SK-N-SH treated with all-trans-retinoic acid at 6 μM for 48 hours (cell line): ENCODE measurements at regions not wholly inside any gene's neighbourhood (a gene's known extent, or its start where the extent isn't known, plus 50 kb on each side); places are given as distances from the start of the nearest gene placed in this dataset.

ENCODE experiments used
- ATAC-seq: fragments of 200-7000 bp; cut with Tn5 transposase; 3 replicates; pipeline ENCODE4 v1.9.1; 2020; ENCODE audit warnings: mild to moderate bottlenecking, moderate library complexity
- ARNTL ChIP-seq: fragments of 450-650 bp; formaldehyde crosslinking; IDR thresholded peaks from 2 replicates; pipeline ENCODE4 v1.5.0; 2020; ENCODE audit warnings: low read depth, mild to moderate bottlenecking, moderate library complexity, borderline replicate concordance
- BACH2 ChIP-seq: fragments of 250-450 bp; sonication (Bioruptor Pico); IDR thresholded peaks from 2 replicates; pipeline ENCODE4 v1.9.0; 2021; ENCODE audit warnings: mild to moderate bottlenecking, borderline replicate concordance
- CREB5 ChIP-seq: fragments of 250-450 bp; sonication (Bioruptor Pico); IDR thresholded peaks from 2 replicates; pipeline ENCODE4 v1.5.1; 2020; ENCODE audit warnings: low read depth, mild to moderate bottlenecking, moderate library complexity
- CSDC2 ChIP-seq: fragments of 250-450 bp; sonication (Bioruptor Pico); IDR thresholded peaks from 2 replicates; pipeline ENCODE4 v1.5.0; 2020; ENCODE audit warnings: mild to moderate bottlenecking, moderate library complexity
- CSRNP3 ChIP-seq: fragments of 250-450 bp; sonication (Bioruptor Pico); IDR thresholded peaks from 2 replicates; pipeline ENCODE4 v1.5.1; 2021; ENCODE audit warnings: mild to moderate bottlenecking, moderate library complexity
- ESRRG ChIP-seq: fragments of 250-450 bp; sonication (Bioruptor Pico); IDR thresholded peaks from 2 replicates; pipeline ENCODE4 v1.6.1; 2021; ENCODE audit warnings: mild to moderate bottlenecking
- GLIS3 ChIP-seq: fragments of 250-450 bp; sonication (Bioruptor Pico); IDR thresholded peaks from 2 replicates; pipeline ENCODE4 v1.5.0; 2020; ENCODE audit warnings: mild to moderate bottlenecking, moderate library complexity
- ISL1 ChIP-seq: fragments of 250-450 bp; sonication (Bioruptor Pico); IDR thresholded peaks from 2 replicates; pipeline ENCODE4 v2.1.2; 2022; ENCODE audit warnings: mild to moderate bottlenecking, moderate library complexity
- OSR1 ChIP-seq: fragments of 250-450 bp; sonication (Bioruptor Pico); IDR thresholded peaks from 2 replicates; pipeline ENCODE4 v1.8.0; 2022; ENCODE audit warnings: moderate library complexity, mild to moderate bottlenecking, inconsistent platforms
- PATZ1 ChIP-seq: fragments of 250-450 bp; sonication (Bioruptor Pico); IDR thresholded peaks from 2 replicates; pipeline ENCODE4 v1.8.0; 2020; ENCODE audit warnings: mild to moderate bottlenecking, moderate library complexity, borderline replicate concordance
- POU6F1 ChIP-seq: fragments of 250-450 bp; sonication (Bioruptor Pico); IDR thresholded peaks from 2 replicates; pipeline ENCODE4 v1.8.0; 2021; ENCODE audit warnings: low read depth, mild to moderate bottlenecking, moderate library complexity, borderline replicate concordance
- PPARA ChIP-seq: fragments of 250-450 bp; sonication (Bioruptor Pico); IDR thresholded peaks from 2 replicates; pipeline ENCODE4 v1.5.0; 2020; ENCODE audit warnings: mild to moderate bottlenecking, borderline replicate concordance
- RARB ChIP-seq: fragments of 250-450 bp; sonication (Bioruptor Pico); IDR thresholded peaks from 2 replicates; pipeline ENCODE4 v1.8.0; 2021; ENCODE audit warnings: mild to moderate bottlenecking, moderate library complexity
- SNAI2 ChIP-seq: fragments of 250-450 bp; sonication (Bioruptor Pico); IDR thresholded peaks from 2 replicates; pipeline ENCODE4 v1.5.0; 2020; ENCODE audit warnings: mild to moderate bottlenecking, moderate library complexity
- TCF4 ChIP-seq: fragments of 250-450 bp; sonication (Bioruptor Pico); IDR thresholded peaks from 2 replicates; pipeline ENCODE4 v1.8.0; 2021; ENCODE audit warnings: mild to moderate bottlenecking, moderate library complexity, borderline replicate concordance
- TOX ChIP-seq: fragments of 250-450 bp; sonication (Bioruptor Pico); IDR thresholded peaks from 2 replicates; pipeline ENCODE4 v1.8.0; 2021; ENCODE audit warnings: mild to moderate bottlenecking, moderate library complexity, borderline replicate concordance
- TSHZ2 ChIP-seq: fragments of 250-450 bp; sonication (Bioruptor Pico); IDR thresholded peaks from 2 replicates; pipeline ENCODE4 v1.5.0; 2020; ENCODE audit warnings: mild to moderate bottlenecking, moderate library complexity
- ZC3H10 ChIP-seq: fragments of 250-450 bp; sonication (Bioruptor Pico); IDR thresholded peaks from 2 replicates; pipeline ENCODE4 v1.5.1; 2021; ENCODE audit warnings: mild to moderate bottlenecking, moderate library complexity
- ZFP3 ChIP-seq: fragments of 250-450 bp; sonication (Bioruptor Pico); IDR thresholded peaks from 2 replicates; pipeline ENCODE4 v1.5.0; 2020; ENCODE audit warnings: mild to moderate bottlenecking, moderate library complexity
- ZFP30 ChIP-seq: fragments of 450-650 bp; formaldehyde crosslinking; IDR thresholded peaks from 2 replicates; pipeline ENCODE4 v1.5.0; 2022; ENCODE audit warnings: mild to moderate bottlenecking, moderate library complexity
- ZNF565 ChIP-seq: fragments of 450-650 bp; formaldehyde crosslinking; conservative IDR thresholded peaks from 2 replicates; pipeline ENCODE4 v1.5.0; 2020; ENCODE audit warnings: low read depth, mild to moderate bottlenecking, moderate library complexity
- ZNF70 ChIP-seq: fragments of 450-650 bp; formaldehyde crosslinking; IDR thresholded peaks from 2 replicates; pipeline ENCODE4 v1.5.0; 2020; ENCODE audit warnings: mild to moderate bottlenecking, moderate library complexity
- ZNF8 ChIP-seq: fragments of 450-650 bp; formaldehyde crosslinking; IDR thresholded peaks from 2 replicates; pipeline ENCODE4 v1.5.0; 2020; ENCODE audit warnings: mild to moderate bottlenecking, moderate library complexity

- no peak for TF ChIP-seq ZNF70
Measured at GRCh38 chr5:4245076-4245475, 649.4 kb downstream of the IRX1 start (continued).

- ATAC-seq: no peak
- no peak for TF ChIP-seq CSRNP3
- TF ChIP-seq ZFP3 (CRISPR knock-in tag): no peak
- no peak for TF ChIP-seq ZNF70
- TF ChIP-seq RARB (CRISPR knock-in tag): no peak
- TF ChIP-seq ESRRG: no peak
- TF ChIP-seq ZNF565 (CRISPR knock-in tag): no peak
Measured at GRCh38 chr5:4245511-4245910, 649.9 kb downstream of the IRX1 start.

GRCh38 chr5:4246447-4246846, 650.8 kb downstream of the IRX1 start:
- TF ChIP-seq TCF4 (CRISPR knock-in tag): no peak
- no peak for TF ChIP-seq CSRNP3
- TF ChIP-seq SNAI2 (CRISPR knock-in tag): no peak
- no peak for TF ChIP-seq CREB5
- TF ChIP-seq CSDC2 (CRISPR knock-in tag): no peak
- TF ChIP-seq ESRRG: no peak
- TF ChIP-seq POU6F1 (CRISPR knock-in tag): no peak
- TF ChIP-seq TOX (CRISPR knock-in tag): no peak
- no peak for TF ChIP-seq BACH2 (CRISPR knock-in tag)
- TF ChIP-seq ZC3H10 (CRISPR knock-in tag): no peak
- TF ChIP-seq ISL1 (CRISPR knock-in tag): no peak
- TF ChIP-seq PATZ1 (CRISPR knock-in tag): no peak
- no peak for TF ChIP-seq ZNF565 (CRISPR knock-in tag)
- no peak for TF ChIP-seq ARNTL (CRISPR knock-in tag)
- TF ChIP-seq GLIS3 (CRISPR knock-in tag): no peak
- TF ChIP-seq PPARA: no peak
- TF ChIP-seq ZFP30 (CRISPR knock-in tag): no peak
- no peak for TF ChIP-seq OSR1 (CRISPR knock-in tag)

GRCh38 chr5:4250254-4250653, 654.6 kb downstream of the IRX1 start:
- no peak for ATAC-seq
- TF ChIP-seq ZFP3 (CRISPR knock-in tag): no peak
- no peak for TF ChIP-seq BACH2 (CRISPR knock-in tag)
- no peak for TF ChIP-seq ZNF70
- TF ChIP-seq TSHZ2: no peak
- no peak for TF ChIP-seq CSDC2 (CRISPR knock-in tag)
- TF ChIP-seq CSRNP3: no peak
- TF ChIP-seq ZNF565 (CRISPR knock-in tag): no peak
- TF ChIP-seq CREB5: no peak
- TF ChIP-seq ESRRG: no peak
- TF ChIP-seq ZNF8: no peak
- no peak for TF ChIP-seq TOX (CRISPR knock-in tag)
- no peak for TF ChIP-seq SNAI2 (CRISPR knock-in tag)
- TF ChIP-seq ISL1 (CRISPR knock-in tag): no peak
- TF ChIP-seq OSR1 (CRISPR knock-in tag): no peak
- TF ChIP-seq RARB (CRISPR knock-in tag): no peak
- TF ChIP-seq ZC3H10 (CRISPR knock-in tag): no peak
- no peak for TF ChIP-seq PPARA

More at GRCh38 chr5:4246447-4246846, 650.8 kb downstream of the IRX1 start:
- no peak for ATAC-seq
